ENCODE measurements at regions not wholly inside any gene's neighbourhood (a gene's known extent, or its start where the extent isn't known, plus 50 kb on each side); places are given as distances from the start of the nearest gene placed in this dataset.
"Not testable (repeated sequence)": the region's sequence is repeated elsewhere in the genome, so short reads cannot be mapped to it uniquely, and the experiment has no call there.

DNA sequence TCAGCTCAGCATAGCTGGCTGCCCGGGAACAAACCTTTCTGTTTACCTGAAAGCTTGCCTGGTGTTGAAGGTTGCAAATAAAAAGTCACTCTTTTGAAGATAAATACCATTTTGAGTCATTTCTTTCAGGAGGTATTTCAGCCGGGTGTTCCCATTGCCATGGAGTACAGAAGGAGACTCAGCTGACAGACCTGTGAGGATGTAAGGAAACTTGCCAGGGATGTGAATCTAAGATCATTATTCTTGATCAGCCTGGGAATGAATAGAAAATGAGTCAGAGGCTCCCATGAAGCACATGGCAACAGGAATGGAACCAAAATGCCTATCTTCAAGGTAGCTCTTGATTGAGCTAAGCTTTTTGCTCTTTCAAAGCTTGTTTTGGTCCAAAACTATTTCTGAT lies 231.2 kb downstream of the CYRIA start:
- Histone ChIP-seq H3K27me3 (ENCODE audit: insufficient read depth, low read length) (no peaks in the 10 kb centered on the region), H3K9me3 (ENCODE audit: low read depth, low read length) (no peaks in the 10 kb centered on the region), H3K4me1 (ENCODE audit: insufficient read depth, low read length) (no peaks in the 10 kb centered on the region), H3K4me3 (ENCODE audit: low read length) (no peak overlapping the region)

DNA sequence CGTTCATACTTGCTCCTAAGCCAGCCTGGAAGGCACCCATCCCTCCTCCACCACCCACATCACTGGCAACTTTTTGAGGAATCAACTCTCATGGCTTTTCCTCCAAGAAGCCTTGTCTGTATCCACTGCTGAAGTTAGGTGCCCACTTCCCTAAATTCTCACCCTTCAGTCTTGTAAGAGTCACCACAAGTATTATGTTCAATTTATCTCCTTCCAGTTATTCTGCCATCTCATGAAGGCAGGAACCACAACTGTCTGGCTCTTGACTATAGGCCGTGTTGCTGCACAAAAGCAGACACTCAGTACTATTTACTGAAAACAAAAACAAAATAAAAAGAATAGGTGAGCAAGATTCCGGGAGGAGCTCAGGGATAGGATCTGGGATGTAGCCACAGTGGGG lies 234.8 kb downstream of the CYRIA start:
- no peaks in the 10 kb centered on the region for H3K9me3 ChIP-seq (ENCODE audit: low read depth, low read length)
- no peak overlapping the region for H3K4me3 ChIP-seq (ENCODE audit: low read length)
- H3K4me1 ChIP-seq (ENCODE audit: insufficient read depth, low read length) = no peaks in the 10 kb centered on the region
- H3K27me3 ChIP-seq (ENCODE audit: insufficient read depth, low read length) = no peaks in the 10 kb centered on the region

DNA sequence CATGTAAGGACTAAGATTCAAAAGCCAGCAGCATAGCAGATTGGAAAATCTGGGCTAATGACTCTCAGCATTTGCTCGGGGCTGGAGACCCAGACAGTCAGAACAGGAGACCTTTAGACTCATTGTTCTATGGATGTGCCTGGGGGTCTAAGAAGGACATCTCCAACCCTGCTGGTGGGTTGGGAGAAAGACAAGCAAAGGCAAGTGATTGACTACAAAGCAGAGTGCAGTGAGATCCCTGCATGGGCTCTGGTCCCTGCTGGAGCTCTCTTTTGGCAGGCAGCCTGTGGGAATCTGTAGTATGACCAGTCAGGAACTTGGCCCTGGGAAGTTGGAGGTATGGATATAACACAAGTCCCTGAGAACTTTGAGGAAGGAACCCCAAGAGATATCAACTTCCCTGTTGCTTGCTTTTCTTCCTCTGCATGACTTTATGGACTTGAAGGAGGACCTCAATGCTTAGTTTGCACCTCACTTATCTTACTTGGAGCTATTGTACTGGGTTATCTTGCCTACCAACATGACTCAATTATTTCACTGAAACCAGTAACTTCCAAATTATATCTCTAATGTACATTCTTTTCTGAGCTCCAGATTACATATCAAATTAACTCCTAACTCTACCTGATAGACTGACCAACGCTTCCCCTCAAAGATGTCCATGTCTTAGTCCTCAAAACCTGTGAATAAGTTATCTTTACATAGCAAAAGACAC lies 236.0 kb downstream of the CYRIA start:
- H3K4me3 ChIP-seq (ENCODE audit: low read length) = no peak overlapping the region
- H3K9me3 ChIP-seq (ENCODE audit: low read depth, low read length) = no peaks in the 10 kb centered on the region
- no peaks in the 10 kb centered on the region for H3K4me1 ChIP-seq (ENCODE audit: insufficient read depth, low read length)
- H3K27me3 ChIP-seq (ENCODE audit: insufficient read depth, low read length) = no peaks in the 10 kb centered on the region

DNA sequence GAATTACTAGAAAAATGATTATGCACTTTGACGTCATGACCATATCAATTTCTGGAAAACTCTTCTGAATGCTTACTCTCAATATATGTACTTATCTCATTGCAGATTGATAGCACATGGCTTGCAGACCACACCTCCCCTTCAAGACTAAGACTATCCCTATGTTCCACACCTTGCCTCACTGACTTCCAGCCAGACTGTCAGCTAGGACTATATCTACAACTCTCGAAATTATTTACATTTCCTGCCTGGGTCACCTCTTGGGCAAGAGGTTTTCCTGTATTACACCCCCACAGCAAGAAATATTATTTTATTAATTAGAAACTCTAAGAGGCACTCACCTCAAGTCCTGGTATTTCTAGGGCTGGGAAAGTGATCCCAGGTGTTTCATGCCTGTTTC lies 236.6 kb downstream of the CYRIA start:
- no peaks in the 10 kb centered on the region for H3K27me3 ChIP-seq (ENCODE audit: insufficient read depth, low read length)
- H3K4me1 ChIP-seq (ENCODE audit: insufficient read depth, low read length) = no peaks in the 10 kb centered on the region
- H3K9me3 ChIP-seq (ENCODE audit: low read depth, low read length) = no peaks in the 10 kb centered on the region
- no peak overlapping the region for H3K4me3 ChIP-seq (ENCODE audit: low read length)

DNA sequence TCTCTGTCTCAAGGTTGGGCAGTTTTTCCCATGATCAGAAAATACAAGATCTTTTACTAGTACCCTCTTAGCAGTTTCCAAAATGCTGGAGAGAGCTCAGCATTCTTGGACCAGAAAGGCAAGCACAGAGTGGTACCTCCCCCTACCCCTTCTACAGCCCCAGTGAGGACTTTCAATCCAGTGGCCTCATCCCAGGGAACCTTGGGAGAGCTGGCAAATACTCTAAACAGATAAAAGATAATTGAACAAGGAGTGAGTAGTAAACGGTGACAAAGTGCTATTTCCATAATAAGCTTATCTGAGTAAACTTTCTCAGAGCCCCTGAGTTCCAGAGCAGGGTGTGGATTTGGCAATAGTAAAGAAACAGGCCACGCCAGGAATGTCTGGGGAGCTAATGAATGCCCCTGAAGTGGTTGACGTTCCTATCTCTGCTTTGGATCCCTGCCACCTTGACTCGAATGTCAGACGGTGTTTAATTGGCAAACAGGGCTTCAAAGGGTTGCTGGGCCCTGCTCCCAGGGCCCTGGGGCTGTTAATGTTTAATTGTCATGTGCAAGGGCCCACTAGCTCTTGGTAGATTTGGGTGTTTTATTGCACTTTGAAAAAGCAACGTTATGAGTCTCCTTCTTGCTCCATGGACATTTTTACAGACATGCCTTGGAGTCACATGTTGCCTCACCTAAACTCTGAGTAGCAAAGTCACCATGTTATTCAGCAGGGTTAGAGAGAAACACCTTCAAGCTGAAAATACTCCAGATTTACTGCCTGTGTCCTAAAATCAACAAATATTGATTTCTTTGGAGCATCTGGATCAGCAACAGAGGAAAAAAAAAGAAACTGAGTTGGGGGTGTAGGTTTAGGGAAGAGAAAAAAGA lies 239.9 kb downstream of the CYRIA start:
- H3K4me1 ChIP-seq (ENCODE audit: insufficient read depth, low read length) = no peaks in the 10 kb centered on the region
- H3K9me3 ChIP-seq (ENCODE audit: low read depth, low read length) = no peaks in the 10 kb centered on the region
- H3K27me3 ChIP-seq (ENCODE audit: insufficient read depth, low read length) = no peaks in the 10 kb centered on the region
- H3K4me3 ChIP-seq (ENCODE audit: low read length) = no peak overlapping the region

DNA sequence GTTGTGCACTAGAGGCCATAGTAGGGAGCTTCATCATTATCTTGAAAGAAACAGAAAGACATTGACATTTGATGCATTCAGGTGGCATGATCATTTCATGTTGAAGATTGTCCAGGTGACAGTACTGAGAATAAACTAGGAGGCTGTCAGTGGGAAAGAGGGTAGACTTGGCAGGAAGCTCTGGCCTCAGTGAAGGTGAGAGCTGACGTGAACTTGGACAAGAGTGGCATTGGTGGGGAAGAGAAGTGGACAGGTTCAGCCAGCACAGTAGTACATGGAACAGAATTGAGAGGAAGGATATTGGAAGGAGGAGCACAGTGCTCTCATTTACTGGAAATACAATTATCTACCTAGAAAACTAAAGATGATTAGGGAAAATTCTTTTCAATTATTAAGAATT lies 245.2 kb downstream of the CYRIA start:
- H3K4me1 ChIP-seq (ENCODE audit: insufficient read depth, low read length) = no peaks in the 10 kb centered on the region
- no peaks in the 10 kb centered on the region for H3K9me3 ChIP-seq (ENCODE audit: low read depth, low read length)
- H3K27me3 ChIP-seq (ENCODE audit: insufficient read depth, low read length) = no peaks in the 10 kb centered on the region
- no peak overlapping the region for H3K4me3 ChIP-seq (ENCODE audit: low read length)

DNA sequence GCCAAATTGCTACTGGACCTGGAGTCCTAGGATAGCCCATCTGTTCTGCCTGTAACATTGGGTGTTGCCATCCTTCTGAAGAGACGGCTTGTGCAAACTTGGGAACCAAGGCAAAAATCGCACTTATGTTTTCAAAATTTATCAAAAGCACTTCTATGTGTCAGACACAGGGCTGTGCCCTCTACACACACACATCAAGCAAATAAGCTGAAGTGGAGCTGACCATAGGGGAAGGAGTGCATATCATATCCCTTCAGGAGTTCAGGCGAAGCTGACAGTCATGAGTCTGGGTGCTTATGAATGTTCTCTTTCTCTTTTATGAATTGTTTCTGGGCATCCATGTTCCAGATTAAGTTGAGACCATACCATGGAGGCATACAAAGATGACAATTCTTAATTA lies 247.9 kb downstream of the CYRIA start:
- no peak overlapping the region for H3K4me3 ChIP-seq (ENCODE audit: low read length)
- H3K4me1 ChIP-seq (ENCODE audit: insufficient read depth, low read length) = no peaks in the 10 kb centered on the region
- no peaks in the 10 kb centered on the region for H3K27me3 ChIP-seq (ENCODE audit: insufficient read depth, low read length)
- no peaks in the 10 kb centered on the region for H3K9me3 ChIP-seq (ENCODE audit: low read depth, low read length)

DNA sequence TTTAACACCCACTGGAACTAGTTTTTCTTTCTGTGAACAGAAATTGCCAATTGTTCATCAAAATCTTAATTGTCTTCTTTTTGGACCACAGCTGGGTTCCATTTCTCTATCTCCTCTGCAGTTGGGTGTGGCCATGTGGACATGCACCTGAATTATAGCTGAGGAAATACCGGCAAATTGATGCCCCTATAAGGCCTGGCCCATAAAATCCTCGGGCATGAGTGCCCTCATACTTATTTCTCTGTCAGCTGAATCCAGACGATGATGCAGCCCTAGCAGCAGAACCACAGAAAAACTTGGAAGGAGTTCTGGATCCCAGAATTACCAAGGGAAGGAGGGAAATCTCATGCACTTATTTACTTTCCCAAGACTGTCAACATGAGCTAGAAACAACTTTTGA lies 249.0 kb downstream of the CYRIA start:
- Histone ChIP-seq H3K9me3 (ENCODE audit: low read depth, low read length) (no peaks in the 10 kb centered on the region), H3K4me1 (ENCODE audit: insufficient read depth, low read length) (no peaks in the 10 kb centered on the region)

DNA sequence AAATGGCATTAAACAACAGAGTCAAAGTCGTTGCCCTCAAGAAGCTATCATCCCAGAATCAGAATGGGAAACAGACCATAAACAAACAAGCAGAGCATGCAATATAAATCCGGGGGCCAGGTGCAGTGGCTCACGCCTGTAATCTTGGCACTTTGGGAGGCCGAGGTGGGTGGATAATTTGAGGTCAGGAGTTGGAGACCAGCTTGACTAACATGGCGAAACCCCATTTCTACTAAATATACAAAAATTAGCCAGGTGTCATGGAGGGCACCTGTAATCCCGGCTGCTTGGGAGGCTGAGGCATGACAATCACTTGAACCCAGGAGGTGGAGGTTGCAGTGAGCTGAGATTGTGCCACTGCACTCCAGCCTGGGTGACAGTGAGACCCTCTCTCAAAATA lies 249.8 kb downstream of the CYRIA start:
- not testable (repeated sequence) for H3K4me3 ChIP-seq (ENCODE audit: low read length)

More for the DNA sequence above, 249.0 kb downstream of the CYRIA start:
- no peaks in the 10 kb centered on the region for H3K27me3 ChIP-seq (ENCODE audit: insufficient read depth, low read length)
- H3K4me3 ChIP-seq (ENCODE audit: low read length) = no peak overlapping the region

DNA sequence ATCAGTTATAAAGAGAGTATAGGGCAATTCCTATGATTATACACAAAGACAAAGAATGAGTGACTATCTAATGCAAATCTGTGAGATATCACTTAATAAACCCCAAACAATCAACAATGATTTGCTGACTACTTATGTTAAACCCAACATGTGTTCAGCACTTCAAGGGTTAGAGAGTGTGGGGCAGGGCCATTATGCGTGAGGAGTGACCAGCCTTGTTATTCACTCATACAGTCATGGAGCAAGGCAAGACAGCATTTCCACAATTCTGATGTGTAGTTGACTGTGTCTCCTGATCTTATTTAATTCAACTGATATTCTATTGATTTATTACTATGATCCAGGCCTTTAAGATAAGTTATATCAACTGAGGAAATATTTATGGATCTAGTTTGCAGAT lies 251.7 kb downstream of the CYRIA start:
- no peaks in the 10 kb centered on the region for H3K27me3 ChIP-seq (ENCODE audit: insufficient read depth, low read length)
- no peaks in the 10 kb centered on the region for H3K4me1 ChIP-seq (ENCODE audit: insufficient read depth, low read length)
- H3K9me3 ChIP-seq (ENCODE audit: low read depth, low read length) = no peaks in the 10 kb centered on the region
- no peak overlapping the region for H3K4me3 ChIP-seq (ENCODE audit: low read length)

More for the DNA sequence above, 249.8 kb downstream of the CYRIA start:
- H3K4me1 ChIP-seq (ENCODE audit: insufficient read depth, low read length); H3K9me3 ChIP-seq (ENCODE audit: low read depth, low read length); H3K27me3 ChIP-seq (ENCODE audit: insufficient read depth, low read length): not testable (repeated sequence)

DNA sequence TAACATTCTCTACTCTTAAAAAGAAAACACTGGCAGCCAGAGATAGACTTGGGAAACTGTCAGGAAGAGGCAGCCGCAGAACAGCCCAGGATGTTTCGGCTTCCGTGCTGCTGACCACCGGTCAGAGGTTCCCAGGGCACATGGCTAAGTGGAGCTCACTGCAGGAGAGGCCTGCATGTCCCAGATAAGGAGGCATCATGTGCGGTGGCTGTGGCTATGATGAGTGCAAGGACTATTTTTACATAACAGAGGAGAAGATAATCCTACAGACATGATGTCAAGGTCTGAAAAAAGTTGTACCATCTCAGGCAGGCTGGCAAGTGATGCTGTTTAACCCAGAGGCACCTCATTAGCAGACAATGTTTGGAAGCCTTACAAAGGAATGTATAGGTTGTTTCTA lies 252.3 kb downstream of the CYRIA start:
- Histone ChIP-seq H3K4me3 (ENCODE audit: low read length) (no peak overlapping the region), H3K9me3 (ENCODE audit: low read depth, low read length) (no peaks in the 10 kb centered on the region), H3K27me3 (ENCODE audit: insufficient read depth, low read length) (no peaks in the 10 kb centered on the region), H3K4me1 (ENCODE audit: insufficient read depth, low read length) (no peaks in the 10 kb centered on the region)

DNA sequence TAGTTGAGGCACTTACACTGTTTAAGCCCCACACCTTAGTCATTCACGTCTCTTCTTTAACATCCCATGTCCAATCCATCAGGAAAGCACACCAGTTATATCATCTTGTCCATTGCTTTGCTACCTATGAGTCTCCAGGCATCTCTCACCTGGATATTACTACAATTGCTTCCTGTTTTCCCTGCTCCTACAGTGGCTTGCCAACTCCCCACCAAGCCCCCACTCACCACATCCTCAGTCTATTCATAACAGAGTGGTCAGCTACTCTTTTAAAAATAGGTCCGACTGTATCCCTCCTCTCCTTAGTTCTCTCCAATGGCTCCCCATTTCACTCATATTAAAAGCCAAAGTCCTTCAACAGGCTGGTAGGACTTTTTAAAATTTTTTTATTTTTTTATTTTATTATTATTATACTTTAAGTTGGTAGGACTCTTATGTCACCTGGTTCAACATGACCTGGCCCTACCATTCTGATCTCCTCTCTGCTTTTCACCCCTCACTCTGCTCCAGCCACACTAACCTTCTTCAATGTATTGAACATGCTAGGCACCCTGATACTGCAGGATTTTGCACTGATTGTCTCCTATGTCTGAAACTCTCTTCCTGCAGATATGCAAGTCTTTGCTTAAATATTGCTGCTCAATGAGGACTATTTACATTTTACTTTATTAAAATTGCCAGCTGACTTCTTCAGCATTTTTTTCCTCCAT lies 253.2 kb downstream of the CYRIA start:
- Histone ChIP-seq H3K4me1 (ENCODE audit: insufficient read depth, low read length) (no peaks in the 10 kb centered on the region), H3K4me3 (ENCODE audit: low read length) (no peak overlapping the region), H3K9me3 (ENCODE audit: low read depth, low read length) (no peaks in the 10 kb centered on the region), H3K27me3 (ENCODE audit: insufficient read depth, low read length) (no peaks in the 10 kb centered on the region)

DNA sequence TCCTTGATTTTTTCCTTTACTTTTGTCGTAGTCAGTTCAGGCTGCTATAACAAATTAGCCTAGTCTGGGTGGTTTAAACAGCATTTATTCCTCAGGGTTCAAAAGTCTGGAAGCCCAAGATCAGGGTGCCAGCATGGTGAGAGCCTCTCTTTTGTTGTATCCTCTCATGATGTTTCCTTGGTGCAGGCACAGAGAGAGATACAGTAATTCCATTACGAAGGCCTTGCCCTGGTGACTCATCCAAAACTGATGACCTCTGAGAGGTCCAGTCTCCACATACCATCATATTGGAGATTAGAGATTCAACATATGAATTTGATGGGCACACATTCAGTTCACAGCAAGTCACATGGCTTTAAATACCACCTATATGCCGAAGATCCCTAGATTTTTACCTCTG lies 253.8 kb downstream of the CYRIA start:
- Histone ChIP-seq H3K4me1 (ENCODE audit: insufficient read depth, low read length) (no peaks in the 10 kb centered on the region), H3K9me3 (ENCODE audit: low read depth, low read length) (no peaks in the 10 kb centered on the region), H3K4me3 (ENCODE audit: low read length) (no peak overlapping the region), H3K27me3 (ENCODE audit: insufficient read depth, low read length) (no peaks in the 10 kb centered on the region)

DNA sequence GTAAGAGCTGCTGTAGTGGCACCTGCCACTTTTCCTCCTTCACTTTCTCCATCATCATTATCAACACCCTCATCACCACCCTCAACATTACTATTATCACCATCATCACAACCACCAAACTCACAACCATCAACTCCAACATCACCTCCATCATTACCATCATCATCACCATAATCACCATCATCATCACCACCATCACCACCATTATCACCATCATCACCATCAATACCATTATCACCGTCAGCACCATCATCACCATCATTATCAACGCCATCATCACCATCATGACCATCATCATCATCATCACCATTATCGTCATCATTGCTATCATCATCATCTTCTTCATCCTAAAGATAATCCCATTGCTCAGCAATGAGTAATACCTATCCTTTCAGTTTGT lies 255.8 kb downstream of the CYRIA start:
- Histone ChIP-seq H3K4me3 (ENCODE audit: low read length) (no peak overlapping the region), H3K9me3 (ENCODE audit: low read depth, low read length) (no peaks in the 10 kb centered on the region), H3K27me3 (ENCODE audit: insufficient read depth, low read length) (no peaks in the 10 kb centered on the region), H3K4me1 (ENCODE audit: insufficient read depth, low read length) (no peaks in the 10 kb centered on the region)

DNA sequence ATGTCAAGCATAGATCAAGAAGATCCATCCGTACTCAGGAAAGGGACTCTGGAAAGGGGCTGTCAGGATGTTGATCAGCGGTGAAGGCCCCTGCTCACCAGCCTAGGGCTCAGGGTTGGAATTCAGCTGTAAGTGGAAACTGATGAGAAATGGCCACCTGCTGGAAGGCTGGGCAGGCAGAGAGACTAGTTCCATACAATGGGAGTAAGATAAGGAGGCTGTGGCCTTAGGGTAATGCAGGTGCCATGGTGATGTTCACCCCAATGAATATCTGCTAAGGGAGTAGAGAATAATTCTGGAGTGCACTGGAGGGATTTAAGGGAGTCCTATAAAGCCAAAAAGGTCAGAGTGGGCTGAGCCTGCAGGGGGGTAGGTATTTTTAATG lies 256.6 kb downstream of the CYRIA start:
- Histone ChIP-seq H3K27me3 (ENCODE audit: insufficient read depth, low read length) (no peaks in the 10 kb centered on the region), H3K4me1 (ENCODE audit: insufficient read depth, low read length) (no peaks in the 10 kb centered on the region), H3K9me3 (ENCODE audit: low read depth, low read length) (no peaks in the 10 kb centered on the region), H3K4me3 (ENCODE audit: low read length) (no peak overlapping the region)
